ENCODE measurements at regions not wholly inside any gene's neighbourhood (a gene's known extent, or its start where the extent isn't known, plus 50 kb on each side); places are given as distances from the start of the nearest gene placed in this dataset.
"Not testable (repeated sequence)": the region's sequence is repeated elsewhere in the genome, so short reads cannot be mapped to it uniquely, and the experiment has no call there.

DNA sequence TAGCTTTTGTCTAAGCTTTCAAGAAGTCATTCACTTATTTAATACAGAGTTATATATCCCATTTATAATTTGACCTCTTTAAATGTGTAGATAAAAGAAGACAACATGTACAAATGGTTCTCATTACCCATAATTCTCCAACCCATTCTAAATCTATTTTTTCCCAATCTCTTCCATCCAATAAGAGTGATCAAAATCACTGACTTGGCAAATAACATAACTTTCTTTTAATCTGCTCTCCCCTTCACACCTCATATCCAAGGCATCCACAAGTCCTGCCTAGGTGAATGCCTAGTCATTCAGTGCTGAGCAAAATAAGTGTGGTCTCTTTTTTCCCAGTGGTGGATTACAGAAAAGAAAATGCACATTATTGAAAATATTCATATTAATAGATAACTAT, 1231.1 kb downstream of the CDH11 start:
- no peak overlapping the region for H3K27ac Mint-ChIP-seq
- H3K36me3 Mint-ChIP-seq (ENCODE audit: low read depth): no peaks in the 10 kb centered on the region
- H3K9me3 Mint-ChIP-seq: no peaks in the 10 kb centered on the region
- H3K4me3 Mint-ChIP-seq: no peak overlapping the region
- H3K4me1 Mint-ChIP-seq (ENCODE audit: low read depth): no peaks in the 10 kb centered on the region
- no peaks in the 10 kb centered on the region for H3K27me3 Mint-ChIP-seq
- intact Hi-C loops (cut with micrococcal nuclease): no loop called here

- no peaks in the 10 kb centered on the region for H3K27me3 Mint-ChIP-seq
- H3K9me3 Mint-ChIP-seq: no peaks in the 10 kb centered on the region
- no peak overlapping the region for H3K4me3 Mint-ChIP-seq
- H3K36me3 Mint-ChIP-seq (ENCODE audit: low read depth): no peaks in the 10 kb centered on the region
- H3K27ac Mint-ChIP-seq: no peak overlapping the region
- H3K4me1 Mint-ChIP-seq (ENCODE audit: low read depth): no peaks in the 10 kb centered on the region
- intact Hi-C loops (cut with micrococcal nuclease): no loop called here
Measured at GRCh38 chr16:63890081-63890480, 1231.8 kb downstream of the CDH11 start.

GRCh38 chr16:63883091-63883490, 1238.8 kb downstream of the CDH11 start:
- intact Hi-C loops (cut with micrococcal nuclease): no loop called here
- Mint-ChIP-seq H3K4me1 (ENCODE audit: low read depth) (no peaks in the 10 kb centered on the region), H3K4me3 (no peak overlapping the region), H3K27ac (no peak overlapping the region), H3K27me3 (no peaks in the 10 kb centered on the region), H3K36me3 (ENCODE audit: low read depth) (no peaks in the 10 kb centered on the region), H3K9me3 (peaks cover 8% of the 10 kb centered on the region)

- no peak overlapping the region for H3K4me3 Mint-ChIP-seq
- H3K27ac Mint-ChIP-seq: no peak overlapping the region
- no peaks in the 10 kb centered on the region for H3K36me3 Mint-ChIP-seq (ENCODE audit: low read depth)
- H3K27me3 Mint-ChIP-seq: no peaks in the 10 kb centered on the region
- intact Hi-C loops (cut with micrococcal nuclease): no loop called here
- H3K9me3 Mint-ChIP-seq: peaks cover 8% of the 10 kb centered on the region
- H3K4me1 Mint-ChIP-seq (ENCODE audit: low read depth): no peaks in the 10 kb centered on the region
Measured at GRCh38 chr16:63882576-63882975, 1239.3 kb downstream of the CDH11 start.

DNA sequence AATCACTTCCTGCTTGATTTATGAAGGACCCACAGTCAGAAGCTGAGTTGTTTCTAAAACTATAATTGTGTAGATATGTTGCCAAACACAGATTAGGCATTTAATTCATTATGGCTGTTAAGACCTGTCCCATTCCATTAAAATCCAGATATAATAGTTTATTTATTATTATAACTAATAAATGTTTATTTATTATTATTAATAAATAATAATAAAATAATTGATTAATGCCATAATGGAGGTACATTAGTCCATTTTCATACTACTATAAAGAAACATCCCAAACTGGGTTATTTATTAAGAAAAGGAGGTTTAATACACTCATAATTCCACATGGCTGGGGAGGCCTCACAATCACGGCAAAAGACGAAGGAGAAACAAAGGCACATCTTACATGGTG, 1240.9 kb downstream of the CDH11 start:
- Mint-ChIP-seq H3K4me3 (no peak overlapping the region), H3K27me3 (no peaks in the 10 kb centered on the region), H3K9me3 (peaks cover 8% of the 10 kb centered on the region), H3K36me3 (ENCODE audit: low read depth) (no peaks in the 10 kb centered on the region), H3K27ac (no peak overlapping the region), H3K4me1 (ENCODE audit: low read depth) (no peaks in the 10 kb centered on the region)
- intact Hi-C loops (cut with micrococcal nuclease): no loop called here

- no peak overlapping the region for H3K4me3 Mint-ChIP-seq
- no peaks in the 10 kb centered on the region for H3K4me1 Mint-ChIP-seq (ENCODE audit: low read depth)
- no peaks in the 10 kb centered on the region for H3K27me3 Mint-ChIP-seq
- no peak overlapping the region for H3K27ac Mint-ChIP-seq
- no peaks in the 10 kb centered on the region for H3K36me3 Mint-ChIP-seq (ENCODE audit: low read depth)
- peaks cover 8% of the 10 kb centered on the region for H3K9me3 Mint-ChIP-seq
- intact Hi-C loops (cut with micrococcal nuclease): no loop called here
Measured at GRCh38 chr16:63877401-63877800, 1244.5 kb downstream of the CDH11 start.

- Mint-ChIP-seq H3K27me3 (no peaks in the 10 kb centered on the region), H3K4me3 (no peak overlapping the region), H3K9me3 (peaks cover 1% of the 10 kb centered on the region), H3K36me3 (ENCODE audit: low read depth) (no peaks in the 10 kb centered on the region), H3K27ac (no peak overlapping the region), H3K4me1 (ENCODE audit: low read depth) (no peaks in the 10 kb centered on the region)
- intact Hi-C loops (cut with micrococcal nuclease): no loop called here
Measured at GRCh38 chr16:63876103-63876502, 1245.8 kb downstream of the CDH11 start.

DNA sequence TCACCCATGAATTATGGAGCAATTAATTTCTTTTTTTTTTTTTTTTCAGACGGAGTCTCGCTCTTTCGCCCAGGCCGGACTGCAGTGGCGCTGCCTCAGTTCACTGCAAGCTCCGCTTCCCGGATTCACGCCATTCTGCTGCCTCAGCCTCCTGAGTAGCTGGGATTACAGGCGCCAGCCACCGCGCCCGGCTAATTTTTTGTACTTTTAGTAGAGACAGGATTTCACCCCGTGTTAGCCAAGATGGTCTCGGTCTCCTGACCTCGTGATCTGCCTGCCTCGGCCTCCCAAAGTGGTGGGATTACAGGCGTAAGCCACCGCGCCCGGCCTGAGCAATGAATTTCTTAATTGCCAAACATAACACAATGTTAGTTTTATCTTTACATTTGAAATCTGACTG, 1261.2 kb downstream of the CDH11 start:
- intact Hi-C loops (cut with micrococcal nuclease): loop anchor here (10.0 kb wide), 1 partner anchor 296 kb away; no protein-coding TSS in a partner anchor
- not testable (repeated sequence) for H3K27me3 Mint-ChIP-seq; H3K27ac Mint-ChIP-seq; H3K9me3 Mint-ChIP-seq; H3K4me3 Mint-ChIP-seq; H3K4me1 Mint-ChIP-seq (ENCODE audit: low read depth); H3K36me3 Mint-ChIP-seq (ENCODE audit: low read depth)

- no peaks in the 10 kb centered on the region for H3K36me3 Mint-ChIP-seq (ENCODE audit: low read depth)
- no peak overlapping the region for H3K4me3 Mint-ChIP-seq
- no peaks in the 10 kb centered on the region for H3K27me3 Mint-ChIP-seq
- intact Hi-C loops (cut with micrococcal nuclease): no loop called here
- H3K9me3 Mint-ChIP-seq: no peaks in the 10 kb centered on the region
- H3K4me1 Mint-ChIP-seq (ENCODE audit: low read depth): no peaks in the 10 kb centered on the region
- no peak overlapping the region for H3K27ac Mint-ChIP-seq
Measured at GRCh38 chr16:63856537-63856936, 1265.3 kb downstream of the CDH11 start.

DNA sequence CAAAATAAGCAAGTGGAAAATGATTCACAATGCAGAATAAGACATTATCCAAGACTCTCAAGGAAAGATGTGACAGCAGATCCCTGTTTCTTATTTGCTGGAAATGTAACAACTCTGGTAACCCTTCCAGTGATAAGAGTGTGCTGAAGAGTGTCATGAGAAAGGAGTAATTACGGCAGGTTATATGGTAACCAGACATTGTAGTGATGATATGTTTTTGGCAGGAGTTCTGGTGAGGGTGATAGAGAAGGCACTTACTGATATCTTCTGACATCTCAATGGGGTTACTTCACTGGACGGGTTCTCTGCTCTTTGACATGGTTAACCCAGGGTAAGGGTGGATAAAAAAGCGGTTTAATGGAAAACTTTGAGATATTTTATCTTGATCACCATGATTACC, 1270.9 kb downstream of the CDH11 start:
- Mint-ChIP-seq H3K36me3 (ENCODE audit: low read depth) (no peaks in the 10 kb centered on the region), H3K27me3 (no peaks in the 10 kb centered on the region), H3K27ac (no peak overlapping the region), H3K4me3 (no peak overlapping the region), H3K9me3 (no peaks in the 10 kb centered on the region), H3K4me1 (ENCODE audit: low read depth) (no peaks in the 10 kb centered on the region)
- intact Hi-C loops (cut with micrococcal nuclease): no loop called here

GRCh38 chr16:63841271-63841670, 1280.6 kb downstream of the CDH11 start:
- intact Hi-C loops (cut with micrococcal nuclease): no loop called here
- peaks cover 48% of the 10 kb centered on the region for H3K9me3 Mint-ChIP-seq
- no peaks in the 10 kb centered on the region for H3K36me3 Mint-ChIP-seq (ENCODE audit: low read depth)
- no peaks in the 10 kb centered on the region for H3K27me3 Mint-ChIP-seq
- H3K4me1 Mint-ChIP-seq (ENCODE audit: low read depth): no peaks in the 10 kb centered on the region
- H3K4me3 Mint-ChIP-seq: no peak overlapping the region
- no peak overlapping the region for H3K27ac Mint-ChIP-seq

GRCh38 chr16:63830061-63830460, 1291.8 kb downstream of the CDH11 start:
- Mint-ChIP-seq H3K27ac (no peak overlapping the region), H3K27me3 (no peaks in the 10 kb centered on the region), H3K4me1 (ENCODE audit: low read depth) (no peaks in the 10 kb centered on the region), H3K4me3 (no peak overlapping the region), H3K9me3 (peaks cover 10% of the 10 kb centered on the region), H3K36me3 (ENCODE audit: low read depth) (no peaks in the 10 kb centered on the region)
- intact Hi-C loops (cut with micrococcal nuclease): no loop called here

- no peaks in the 10 kb centered on the region for H3K4me1 Mint-ChIP-seq (ENCODE audit: low read depth)
- H3K27me3 Mint-ChIP-seq: no peaks in the 10 kb centered on the region
- intact Hi-C loops (cut with micrococcal nuclease): no loop called here
- no peak overlapping the region for H3K4me3 Mint-ChIP-seq
- H3K9me3 Mint-ChIP-seq: peaks cover 21% of the 10 kb centered on the region
- H3K36me3 Mint-ChIP-seq (ENCODE audit: low read depth): no peaks in the 10 kb centered on the region
- no peak overlapping the region for H3K27ac Mint-ChIP-seq
Measured at GRCh38 chr16:63822818-63823217, 1299.0 kb downstream of the CDH11 start.

GRCh38 chr16:63816276-63816675, 1305.6 kb downstream of the CDH11 start:
- H3K4me1 Mint-ChIP-seq (ENCODE audit: low read depth): no peaks in the 10 kb centered on the region
- peaks cover 20% of the 10 kb centered on the region for H3K9me3 Mint-ChIP-seq
- no peaks in the 10 kb centered on the region for H3K36me3 Mint-ChIP-seq (ENCODE audit: low read depth)
- H3K27me3 Mint-ChIP-seq: no peaks in the 10 kb centered on the region
- no peak overlapping the region for H3K4me3 Mint-ChIP-seq
- H3K27ac Mint-ChIP-seq: no peak overlapping the region
- intact Hi-C loops (cut with micrococcal nuclease): no loop called here

GRCh38 chr16:63813862-63814261, 1308.0 kb downstream of the CDH11 start:
- Mint-ChIP-seq H3K4me1 (ENCODE audit: low read depth) (no peaks in the 10 kb centered on the region), H3K9me3 (peaks cover 7% of the 10 kb centered on the region), H3K27ac (no peak overlapping the region), H3K4me3 (no peak overlapping the region), H3K27me3 (no peaks in the 10 kb centered on the region), H3K36me3 (ENCODE audit: low read depth) (no peaks in the 10 kb centered on the region)
- intact Hi-C loops (cut with micrococcal nuclease): no loop called here
